NB4 (cell line): ENCODE measurements at regions not wholly inside any gene's neighbourhood (a gene's known extent, or its start where the extent isn't known, plus 50 kb on each side); places are given as distances from the start of the nearest gene placed in this dataset.

Experiments
- POLR2A ChIP-seq: IDR thresholded peaks from 2 replicates; pipeline ENCODE4 v1.6.1; 2011; ENCODE audit warnings: mild to moderate bottlenecking; ENCODE audit not compliant: insufficient read length; ENCODE audit errors: extremely low read depth
- TF ChIP-seq, protein P1 (sequence below): IDR thresholded peaks from one replicate; pipeline ENCODE4 v1.5.1; 2012; ENCODE audit warnings: low read depth, low read length
- TF ChIP-seq, protein P2 (sequence below): IDR thresholded peaks from 2 replicates; pipeline ENCODE4 v1.6.1; 2011; ENCODE audit warnings: low read depth, low read length

DNA sequence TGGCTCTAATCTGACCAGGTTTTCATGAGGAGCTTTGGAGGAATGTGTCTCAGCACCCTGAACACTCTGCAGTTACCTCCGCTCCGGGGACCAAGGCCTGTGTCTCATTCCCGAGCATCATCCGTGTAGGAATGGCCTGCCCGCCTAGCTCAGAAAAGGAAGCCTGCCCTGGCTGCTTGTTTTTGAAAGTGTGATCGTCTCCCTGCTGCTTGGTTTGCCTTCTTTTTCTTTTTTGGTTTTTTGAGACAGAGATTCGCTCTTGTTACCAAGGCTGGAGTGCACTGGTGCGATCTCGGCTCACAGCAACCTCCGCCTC, 73.3 kb downstream of the CRLF2 start:
- TF ChIP-seq, protein P1, sequence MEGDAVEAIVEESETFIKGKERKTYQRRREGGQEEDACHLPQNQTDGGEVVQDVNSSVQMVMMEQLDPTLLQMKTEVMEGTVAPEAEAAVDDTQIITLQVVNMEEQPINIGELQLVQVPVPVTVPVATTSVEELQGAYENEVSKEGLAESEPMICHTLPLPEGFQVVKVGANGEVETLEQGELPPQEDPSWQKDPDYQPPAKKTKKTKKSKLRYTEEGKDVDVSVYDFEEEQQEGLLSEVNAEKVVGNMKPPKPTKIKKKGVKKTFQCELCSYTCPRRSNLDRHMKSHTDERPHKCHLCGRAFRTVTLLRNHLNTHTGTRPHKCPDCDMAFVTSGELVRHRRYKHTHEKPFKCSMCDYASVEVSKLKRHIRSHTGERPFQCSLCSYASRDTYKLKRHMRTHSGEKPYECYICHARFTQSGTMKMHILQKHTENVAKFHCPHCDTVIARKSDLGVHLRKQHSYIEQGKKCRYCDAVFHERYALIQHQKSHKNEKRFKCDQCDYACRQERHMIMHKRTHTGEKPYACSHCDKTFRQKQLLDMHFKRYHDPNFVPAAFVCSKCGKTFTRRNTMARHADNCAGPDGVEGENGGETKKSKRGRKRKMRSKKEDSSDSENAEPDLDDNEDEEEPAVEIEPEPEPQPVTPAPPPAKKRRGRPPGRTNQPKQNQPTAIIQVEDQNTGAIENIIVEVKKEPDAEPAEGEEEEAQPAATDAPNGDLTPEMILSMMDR, result no peak
- TF ChIP-seq, protein P2, sequence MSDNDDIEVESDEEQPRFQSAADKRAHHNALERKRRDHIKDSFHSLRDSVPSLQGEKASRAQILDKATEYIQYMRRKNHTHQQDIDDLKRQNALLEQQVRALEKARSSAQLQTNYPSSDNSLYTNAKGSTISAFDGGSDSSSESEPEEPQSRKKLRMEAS, result no peak
- no peak for TF ChIP-seq POLR2A
